ENCODE measurements at regions not wholly inside any gene's neighbourhood (a gene's known extent, or its start where the extent isn't known, plus 50 kb on each side); places are given as distances from the start of the nearest gene placed in this dataset.

DNA sequence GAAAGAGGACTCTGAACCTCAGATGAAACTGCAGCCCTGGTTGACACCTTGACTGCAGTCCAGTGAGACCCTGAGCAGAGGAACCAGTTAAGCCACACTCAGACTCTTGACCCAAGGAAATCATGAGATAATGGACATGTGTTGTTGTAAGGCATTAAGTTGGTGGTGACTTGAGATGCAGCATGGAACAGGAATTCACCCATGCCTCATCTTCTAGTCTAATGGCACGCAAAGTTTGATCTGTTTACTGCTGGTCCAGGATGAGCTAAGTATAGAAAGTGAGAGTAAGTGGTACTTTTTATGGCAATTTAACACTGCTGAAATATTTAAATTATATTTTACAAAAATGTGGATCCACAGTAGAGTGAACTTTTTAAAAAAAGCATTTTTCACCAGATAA, 51.3 kb upstream of the LTBP1 start:
- POLR2A ChIA-PET, result no interaction called here
- H3K9ac ChIP-seq, result no peak overlapping the region

More for the DNA sequence above, 51.3 kb upstream of the LTBP1 start:
- CTCF ChIA-PET, result interaction anchor here (1.4 kb wide), 2 partner anchors 11 to 58 kb away, joined by 4 read pairs; no protein-coding TSS in a partner anchor
- no peaks in the 10 kb centered on the region for H3F3A ChIP-seq (replicated peaks; ENCODE audit: insufficient read depth)
- no peak overlapping the region for H3K4me3 ChIP-seq (ENCODE audit: low read depth in 2 of 2, low read length in 1 of 2)
- H4K20me1 ChIP-seq (ENCODE audit: insufficient read depth), result no peaks in the 10 kb centered on the region
- H3K27ac ChIP-seq (ENCODE audit: low read depth in 2 of 2, low read length in 1 of 2), result no peak overlapping the region
- no peaks in the 10 kb centered on the region for H3K79me2 ChIP-seq (ENCODE audit: insufficient read depth)
- H3K27me3 ChIP-seq (ENCODE audit: insufficient read depth), result no peaks in the 10 kb centered on the region
- 88% methylated on average over 1 of the region's 1 CpG for WGBS (ENCODE audit: low lambda C conversion rate)
- DNase-seq, result no peak
- H3K4me2 ChIP-seq, result no peak overlapping the region
- no peaks in the 10 kb centered on the region for H3K4me1 ChIP-seq (ENCODE audit: control insufficient read depth in 1 of 2, insufficient read depth in 2 of 2, low read depth in 1 of 2, low read length in 1 of 2)
- H2AFZ ChIP-seq (ENCODE audit: low read depth), result no peak overlapping the region
- H3K9me3 ChIP-seq, result no peaks in the 10 kb centered on the region
- TF ChIP-seq USF1 (IDR thresholded peaks at IDR 0.05; ENCODE audit: borderline replicate concordance, low read depth) (no peak), ELF1 (IDR thresholded peaks at IDR 0.05) (no peak), PBX3 (IDR thresholded peaks at IDR 0.05) (no peak), FOSL2 (IDR thresholded peaks at IDR 0.05; ENCODE audit: borderline replicate concordance, low read depth) (no peak), RAD21 (IDR thresholded peaks at IDR 0.05; ENCODE audit: low read length) (no peak), NFIC (IDR thresholded peaks at IDR 0.05; ENCODE audit: borderline replicate concordance) (no peak), RXRA (IDR thresholded peaks at IDR 0.05; ENCODE audit: borderline replicate concordance, low read depth) (no peak), ZBTB33 (IDR thresholded peaks at IDR 0.05; ENCODE audit: borderline replicate concordance, low read depth) (no peak), FOXJ3 (CRISPR knock-in tag; IDR thresholded peaks at IDR 0.05) (no peak), POLR2AphosphoS5 (IDR thresholded peaks at IDR 0.05; ENCODE audit: low read depth, low read length) (no peak), EZH2phosphoT487 (IDR thresholded peaks at IDR 0.05; ENCODE audit: borderline replicate concordance, low read depth) (no peak)
- TF ChIP-seq, protein P1, sequence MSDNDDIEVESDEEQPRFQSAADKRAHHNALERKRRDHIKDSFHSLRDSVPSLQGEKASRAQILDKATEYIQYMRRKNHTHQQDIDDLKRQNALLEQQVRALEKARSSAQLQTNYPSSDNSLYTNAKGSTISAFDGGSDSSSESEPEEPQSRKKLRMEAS (IDR thresholded peaks at IDR 0.05; ENCODE audit: low read depth), result no peak
- H3K36me3 ChIP-seq (replicated peaks in 1 of 2; ENCODE audit: control insufficient read depth in 1 of 2, insufficient read depth in 2 of 2, low read length in 1 of 2), result no peaks in the 10 kb centered on the region
- no peaks in the 10 kb centered on the region for H3K9me2 ChIP-seq
